ENCODE measurements at regions not wholly inside any gene's neighbourhood (a gene's known extent, or its start where the extent isn't known, plus 50 kb on each side); places are given as distances from the start of the nearest gene placed in this dataset.

- Histone ChIP-seq H4K20me1 (replicated peaks; ENCODE audit: control insufficient read depth, extremely low read depth, insufficient read depth, low read length) (no peaks in the 10 kb centered on the region), H3K9me1 (replicated peaks; ENCODE audit: control insufficient read depth, extremely low read depth, insufficient read depth, low read length) (no peaks in the 10 kb centered on the region), H3K27ac (ENCODE audit: insufficient read depth, low read depth, low read length) (no peak overlapping the region), H3K36me3 (ENCODE audit: control insufficient read depth in 2 of 2, extremely low read depth in 1 of 2, insufficient read depth in 2 of 2, low read length in 2 of 2) (no peaks in the 10 kb centered on the region), H3K4me2 (ENCODE audit: insufficient read depth, low read length) (no peak overlapping the region), H3K9ac (replicated peaks; ENCODE audit: extremely low read depth, insufficient read depth, low read length) (no peak overlapping the region), H3K79me2 (ENCODE audit: control insufficient read depth, insufficient read depth, low read length) (no peaks in the 10 kb centered on the region), H3K4me1 (ENCODE audit: control insufficient read depth, extremely low read depth, insufficient read depth, low read length) (no peaks in the 10 kb centered on the region), H3K4me3 (replicated peaks in 1 of 3; ENCODE audit: insufficient read depth in 1 of 3, low read depth in 1 of 3, low read length in 3 of 3) (no peak overlapping the region), H2AFZ (ENCODE audit: low read depth, low read length) (no peak overlapping the region), H3K9me3 (replicated peaks; ENCODE audit: control insufficient read depth, insufficient read depth, low read length) (no peaks in the 10 kb centered on the region), H3K27me3 (ENCODE audit: control insufficient read depth in 2 of 2, insufficient read depth in 2 of 2, low read length in 2 of 2) (peaks cover 0 to 3% of the 10 kb centered on the region in 2 experiments)
- dilution Hi-C loops (cut with MboI; ENCODE audit: extremely low pct_ligation_motif_present, low sequenced_read_pairs), result no loop called here
- intact Hi-C loops (cut with micrococcal nuclease), result no loop called here
- no peak for DNase-seq (ENCODE audit: low read depth, low spot score)
- no peak for FAIRE-seq
- CTCF ChIA-PET, result interaction anchor here (6.9 kb wide), 1 partner anchor 282 kb away, joined by 149 read pairs; no protein-coding TSS in a partner anchor
- POLR2A ChIA-PET, result no interaction called here
- TF ChIP-seq MYC (IDR thresholded peaks at IDR 0.05; ENCODE audit: low read depth, low read length) (no peak), CTCF (IDR thresholded peaks at IDR 0.05; ENCODE audit: extremely low read depth in 1 of 2, insufficient read depth in 1 of 2, low read depth in 1 of 2, low read length in 2 of 2) (no peak), JUN (IDR thresholded peaks at IDR 0.05; ENCODE audit: borderline replicate concordance, insufficient read depth, insufficient read length, low read depth) (no peak), GATA2 (IDR thresholded peaks at IDR 0.05; ENCODE audit: insufficient read depth, insufficient read length, low read depth, low read length) (no peak), MAX (IDR thresholded peaks at IDR 0.05; ENCODE audit: insufficient read depth, insufficient read length) (no peak), FOS (IDR thresholded peaks at IDR 0.05; ENCODE audit: borderline replicate concordance, insufficient read depth, low read length) (no peak), POLR2AphosphoS5 (IDR thresholded peaks at IDR 0.05; ENCODE audit: insufficient read depth, low read depth, low read length) (no peak), EZH2 (IDR thresholded peaks at IDR 0.05; ENCODE audit: borderline replicate concordance, low read depth, low read length, severe bottlenecking) (no peak), POLR2A (IDR thresholded peaks at IDR 0.05; ENCODE audit: low read depth, low read length) (no peak)
- BruUV-seq (replicated peaks), result no TSS peak
These were observed 178.9 kb upstream of the NABP1 start for GRCh38 chr2:191499050-191499449.

Data from endothelial cell of umbilical vein (primary cell).